OCI-LY7 (cell line): ENCODE measurements at regions not wholly inside any gene's neighbourhood (a gene's known extent, or its start where the extent isn't known, plus 50 kb on each side); places are given as distances from the start of the nearest gene placed in this dataset.

Source experiments
- CTCF ChIP-seq: fragments of 200-600 bp; sonication (generic); conservative IDR thresholded peaks from 2 replicates; pipeline ENCODE4 v1.5.1; 2014; ENCODE audit warnings: mild to moderate bottlenecking, antibody characterized with exemption, low read length, moderate library complexity, mixed read lengths
- EZH2phosphoT487 ChIP-seq: fragments of 200-600 bp; sonication (generic); IDR thresholded peaks from 2 replicates; pipeline ENCODE4 v1.6.1; 2018; ENCODE audit warnings: low read depth, borderline replicate concordance, mild to moderate bottlenecking, mixed run types, antibody characterized with exemption, low read length, moderate library complexity, mixed read lengths

- TF ChIP-seq CTCF (no peak), EZH2phosphoT487 (no peak)
Measured at GRCh38 chr2:188784269-188784762, 189.9 kb upstream of the COL3A1 start.
